CD4-positive, alpha-beta T cell (primary cell): ENCODE measurements at regions not wholly inside any gene's neighbourhood (a gene's known extent, or its start where the extent isn't known, plus 50 kb on each side); places are given as distances from the start of the nearest gene placed in this dataset.

Experiments used
- ATAC-seq: fragments of 200-7000 bp; cut with Tn5 transposase; one replicate; pipeline ENCODE4 v1.10.0; 2022; ENCODE audit warnings: mild to moderate bottlenecking; ENCODE audit not compliant: poor library complexity
- CTCF ChIA-PET: fragments of 350-600 bp; sonication (Branson Sonifier 250); formaldehyde crosslinking; loops from one replicate; lab custom pipeline; 2021; ENCODE audit warnings: antibody characterized with exemption, inconsistent platforms; lab: Charles Lee
- POLR2A ChIA-PET: fragments of 350-600 bp; sonication (Branson Sonifier 250); formaldehyde crosslinking; loops from one replicate; lab custom pipeline; 2021; ENCODE audit warnings: antibody characterized with exemption, inconsistent platforms; lab: Charles Lee
- DNase-seq, 14 experiments: peaks; one replicate each; pipeline ENCODE4 v3.0.0-alpha.2; 2013 to 2020; ENCODE audit warnings: mixed read lengths in 2 of 14
- H3K27ac ChIP-seq, 2 donors: one replicate each; pipeline versions ENCODE4 v1.5.1 to v1.7.0; 2013; ENCODE audit warnings: low read length in 2 of 2, low read depth in 1 of 2, mild to moderate bottlenecking in 1 of 2
- H3K27me3 ChIP-seq, 2 experiments: 1 replicate in 1 of 2; 2 replicates in 1 of 2; pipeline versions ENCODE4 v1.6.1 to v1.7.0; 2013; ENCODE audit warnings: low read length in 2 of 2, control low read depth in 1 of 2, mild to moderate bottlenecking in 1 of 2, moderate library complexity in 1 of 2; ENCODE audit not compliant: insufficient read depth in 2 of 2, control insufficient read depth in 1 of 2
- H3K36me3 ChIP-seq: one replicate; pipeline ENCODE4 v1.6.1; 2013; ENCODE audit warnings: low read length, control low read depth; ENCODE audit not compliant: insufficient read depth
- H3K4me1 ChIP-seq: one replicate; pipeline ENCODE4 v1.6.1; 2013; ENCODE audit warnings: low read length, control low read depth; ENCODE audit not compliant: insufficient read depth
- H3K4me3 ChIP-seq: one replicate; pipeline ENCODE4 v1.5.1; 2013; ENCODE audit warnings: mild to moderate bottlenecking, low read length, moderate library complexity
- H3K9me3 ChIP-seq, 2 experiments: 1 replicate in 1 of 2; 2 replicates in 1 of 2; pipeline versions ENCODE4 v1.6.1 to v1.7.0; 2013; ENCODE audit warnings: low read length in 2 of 2, mild to moderate bottlenecking in 2 of 2, control low read depth in 1 of 2, moderate library complexity in 1 of 2; ENCODE audit not compliant: control insufficient read depth in 1 of 2, insufficient read depth in 1 of 2
- H3K27ac Mint-ChIP-seq: one replicate; pipeline ENCODE4 v1.8.0; 2020; ENCODE audit warnings: mixed read lengths
- H3K27me3 Mint-ChIP-seq: one replicate; pipeline ENCODE4 v1.8.0; 2021; ENCODE audit warnings: mixed read lengths
- H3K36me3 Mint-ChIP-seq: one replicate; pipeline ENCODE4 v1.8.0; 2021; ENCODE audit warnings: low read depth, mixed read lengths
- H3K4me1 Mint-ChIP-seq: one replicate; pipeline ENCODE4 v1.8.0; 2021; ENCODE audit warnings: low read depth, mixed read lengths
- H3K4me3 Mint-ChIP-seq: one replicate; pipeline ENCODE4 v1.8.0; 2020; ENCODE audit warnings: mild to moderate bottlenecking, mixed read lengths
- H3K9me3 Mint-ChIP-seq: one replicate; pipeline ENCODE4 v1.8.0; 2020; ENCODE audit warnings: mixed read lengths
- intact Hi-C, 2 experiments: fragments of 100-400 bp; cut with DNase I in 1 of 2; cut with micrococcal nuclease in 1 of 2; formaldehyde crosslinking; loops; one replicate each; pipeline versions ENCODE4 v1.15.1 to v1.9.0; 2023 to 2025; cut with DNase I, micrococcal nuclease
- TF ChIP-seq, protein P1 (sequence below): fragments of 200-600 bp; IDR thresholded peaks from one replicate; pipeline ENCODE4 v1.8.0; 2022; ENCODE audit warnings: antibody characterized with exemption, mild to moderate bottlenecking

DNA sequence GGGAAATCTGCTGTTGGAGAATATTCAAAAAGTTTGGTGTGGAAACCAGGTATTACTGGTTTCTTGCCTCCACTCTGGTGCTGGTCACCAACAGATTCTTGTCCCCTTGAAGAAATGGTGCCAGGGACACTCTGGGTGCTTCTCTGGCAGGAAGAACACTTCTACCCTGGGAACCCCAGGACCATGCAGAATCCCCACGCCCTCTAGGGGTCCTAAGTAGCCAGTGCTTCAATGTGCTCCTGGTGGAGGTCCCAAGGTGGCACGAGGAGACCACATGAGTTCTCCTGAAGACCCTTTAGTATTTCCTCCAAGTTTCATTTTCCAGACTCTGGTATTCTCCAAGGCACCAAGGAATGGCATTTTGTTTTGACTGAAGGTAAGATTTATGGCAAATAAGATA is 380.6 kb downstream of the TSN start:
- H3K27me3 ChIP-seq, result no peaks in the 10 kb centered on the region
- TF ChIP-seq, protein P1, sequence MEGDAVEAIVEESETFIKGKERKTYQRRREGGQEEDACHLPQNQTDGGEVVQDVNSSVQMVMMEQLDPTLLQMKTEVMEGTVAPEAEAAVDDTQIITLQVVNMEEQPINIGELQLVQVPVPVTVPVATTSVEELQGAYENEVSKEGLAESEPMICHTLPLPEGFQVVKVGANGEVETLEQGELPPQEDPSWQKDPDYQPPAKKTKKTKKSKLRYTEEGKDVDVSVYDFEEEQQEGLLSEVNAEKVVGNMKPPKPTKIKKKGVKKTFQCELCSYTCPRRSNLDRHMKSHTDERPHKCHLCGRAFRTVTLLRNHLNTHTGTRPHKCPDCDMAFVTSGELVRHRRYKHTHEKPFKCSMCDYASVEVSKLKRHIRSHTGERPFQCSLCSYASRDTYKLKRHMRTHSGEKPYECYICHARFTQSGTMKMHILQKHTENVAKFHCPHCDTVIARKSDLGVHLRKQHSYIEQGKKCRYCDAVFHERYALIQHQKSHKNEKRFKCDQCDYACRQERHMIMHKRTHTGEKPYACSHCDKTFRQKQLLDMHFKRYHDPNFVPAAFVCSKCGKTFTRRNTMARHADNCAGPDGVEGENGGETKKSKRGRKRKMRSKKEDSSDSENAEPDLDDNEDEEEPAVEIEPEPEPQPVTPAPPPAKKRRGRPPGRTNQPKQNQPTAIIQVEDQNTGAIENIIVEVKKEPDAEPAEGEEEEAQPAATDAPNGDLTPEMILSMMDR, result no peak
- Mint-ChIP-seq H3K4me3 (no peak overlapping the region), H3K9me3 (no peaks in the 10 kb centered on the region), H3K4me1 (no peaks in the 10 kb centered on the region), H3K27ac (no peak overlapping the region), H3K27me3 (peaks cover 5% of the 10 kb centered on the region), H3K36me3 (no peaks in the 10 kb centered on the region)
- no peak overlapping the region for H3K27ac ChIP-seq
- ATAC-seq (no peak), DNase-seq (peak in 2 of 14 experiments; percentile 17 to 39)
- ChIA-PET CTCF (no interaction called here), POLR2A (no interaction called here)
- H3K9me3 ChIP-seq, result peaks cover 4 to 12% of the 10 kb centered on the region in 2 experiments
- intact Hi-C loops, result no loop called here
- H3K36me3 ChIP-seq, result no peaks in the 10 kb centered on the region
- H3K4me3 ChIP-seq, result no peak overlapping the region
- no peaks in the 10 kb centered on the region for H3K4me1 ChIP-seq

- Mint-ChIP-seq H3K27ac (no peak overlapping the region), H3K36me3 (no peaks in the 10 kb centered on the region), H3K9me3 (no peaks in the 10 kb centered on the region), H3K4me3 (no peak overlapping the region), H3K27me3 (peaks cover under 1% of the 10 kb centered on the region), H3K4me1 (no peaks in the 10 kb centered on the region)
- ChIA-PET POLR2A (no interaction called here), CTCF (no interaction called here)
- intact Hi-C loops, result no loop called here
- Histone ChIP-seq H3K4me1 (no peaks in the 10 kb centered on the region), H3K27ac (no peak overlapping the region), H3K4me3 (no peak overlapping the region), H3K27me3 (no peaks in the 10 kb centered on the region), H3K9me3 (peaks cover 0 to 3% of the 10 kb centered on the region in 2 experiments), H3K36me3 (no peaks in the 10 kb centered on the region)
- ATAC-seq (no peak), DNase-seq (no peak)
- TF ChIP-seq, protein P1, result no peak
Measured at GRCh38 chr2:122138561-122138960, 383.1 kb downstream of the TSN start.

- Histone ChIP-seq H3K27ac (no peak overlapping the region), H3K36me3 (no peaks in the 10 kb centered on the region), H3K9me3 (no peaks in the 10 kb centered on the region), H3K27me3 (no peaks in the 10 kb centered on the region), H3K4me3 (no peak overlapping the region), H3K4me1 (no peaks in the 10 kb centered on the region)
- H3K27ac Mint-ChIP-seq, result no peak overlapping the region
- H3K36me3 Mint-ChIP-seq, result no peaks in the 10 kb centered on the region
- ATAC-seq, result no peak
- CTCF ChIA-PET, result no interaction called here
- H3K4me3 Mint-ChIP-seq, result no peak overlapping the region
- TF ChIP-seq, protein P1, result no peak
- peaks cover 2% of the 10 kb centered on the region for H3K9me3 Mint-ChIP-seq
- H3K27me3 Mint-ChIP-seq, result no peaks in the 10 kb centered on the region
- POLR2A ChIA-PET, result no interaction called here
- H3K4me1 Mint-ChIP-seq, result no peaks in the 10 kb centered on the region
- intact Hi-C loops, result no loop called here
- DNase-seq, result no peak
Measured at GRCh38 chr2:122139739-122140420, 384.4 kb downstream of the TSN start.
